HEK293 (cell line): ENCODE measurements at regions not wholly inside any gene's neighbourhood (a gene's known extent, or its start where the extent isn't known, plus 50 kb on each side); places are given as distances from the start of the nearest gene placed in this dataset.
"Not testable (repeated sequence)": the region's sequence is repeated elsewhere in the genome, so short reads cannot be mapped to it uniquely, and the experiment has no call there.

ENCODE experiments used
- CTCF ChIA-PET: fragments of 350-600 bp; formaldehyde crosslinking; extraction: SDS; loops from one replicate; lab custom pipeline; 2021; ENCODE audit warnings: antibody characterized with exemption; lab: Yijun Ruan, JAX
- POLR2A ChIA-PET: fragments of 300-600 bp; formaldehyde crosslinking; extraction: SDS; loops from one replicate; lab custom pipeline; 2020; ENCODE audit warnings: antibody characterized with exemption, inconsistent platforms; lab: Yijun Ruan, JAX
- H3K27ac ChIP-seq: fragments of 200-500 bp; sonication (Bioruptor generic); 2 replicates; pipeline ENCODE4 v1.5.1; 2014; ENCODE audit warnings: low read depth, low read length, control low read depth, inconsistent platforms; ENCODE audit errors: extremely low read depth
- H3K36me3 ChIP-seq, 2 experiments: fragments of 200-500 bp in 1 of 2; sonication (Bioruptor generic) in 1 of 2; 1 replicate in 1 of 2; 2 replicates in 1 of 2; pipeline ENCODE4 v1.5.1; 2014 to 2017; ENCODE audit warnings: inconsistent platforms in 2 of 2, low read length in 2 of 2; ENCODE audit not compliant: control insufficient read depth in 2 of 2, insufficient read depth in 1 of 2
- H3K4me1 ChIP-seq: fragments of 200-500 bp; sonication (Bioruptor generic); 2 replicates; pipeline ENCODE4 v1.5.1; 2014; ENCODE audit warnings: mild to moderate bottlenecking, low read length, inconsistent platforms; ENCODE audit not compliant: control insufficient read depth, insufficient read depth
- H3K4me3 ChIP-seq: 2 replicates; pipeline ENCODE4 v1.5.1; 2011; ENCODE audit warnings: low read depth, mild to moderate bottlenecking, control low read depth, low read length, moderate library complexity
- H3K9me3 ChIP-seq: fragments of 200-500 bp; sonication (Bioruptor generic); 2 replicates; pipeline ENCODE4 v1.5.1; 2014; ENCODE audit warnings: low read depth, low read length, inconsistent platforms; ENCODE audit not compliant: control insufficient read depth, insufficient read depth
- HOXA7 ChIP-seq: sonication (generic); formaldehyde crosslinking; IDR thresholded peaks from 2 replicates; pipeline ENCODE4 v1.8.1; 2022; ENCODE audit warnings: missing genetic modification reagents, borderline replicate concordance
- OVOL3 ChIP-seq: fragments of 450-650 bp; formaldehyde crosslinking; IDR thresholded peaks from 2 replicates; pipeline ENCODE4 v1.5.1; 2016; ENCODE audit warnings: missing biosample characterization, missing genetic modification characterization
- SALL2 ChIP-seq: fragments of 450-650 bp; formaldehyde crosslinking; IDR thresholded peaks from 2 replicates; pipeline ENCODE4 v1.5.0; 2017; ENCODE audit warnings: missing biosample characterization, mild to moderate bottlenecking, missing genetic modification characterization, borderline replicate concordance
- SP2 ChIP-seq: fragments of 450-650 bp; formaldehyde crosslinking; IDR thresholded peaks from 2 replicates; pipeline ENCODE4 v1.5.1; 2016; ENCODE audit warnings: missing biosample characterization, missing genetic modification characterization
- SP3 ChIP-seq: fragments of 450-650 bp; formaldehyde crosslinking; IDR thresholded peaks from 2 replicates; pipeline ENCODE4 v1.5.1; 2016; ENCODE audit warnings: missing biosample characterization, missing genetic modification characterization
- YY2 ChIP-seq: fragments of 450-650 bp; formaldehyde crosslinking; IDR thresholded peaks from 2 replicates; pipeline ENCODE4 v1.5.1; 2016; ENCODE audit warnings: missing biosample characterization, missing genetic modification characterization
- ZBTB17 ChIP-seq: fragments of 450-650 bp; formaldehyde crosslinking; IDR thresholded peaks from 2 replicates; pipeline ENCODE4 v1.5.1; 2016; ENCODE audit warnings: missing biosample characterization, missing genetic modification characterization
- ZBTB48 ChIP-seq: fragments of 450-650 bp; formaldehyde crosslinking; IDR thresholded peaks from 2 replicates; pipeline ENCODE4 v1.5.1; 2016; ENCODE audit warnings: missing biosample characterization, missing genetic modification characterization
- ZFHX2 ChIP-seq: fragments of 450-650 bp; formaldehyde crosslinking; conservative IDR thresholded peaks from 2 replicates; pipeline ENCODE4 v1.5.1; 2016; ENCODE audit warnings: missing biosample characterization, missing genetic modification characterization
- ZFP69B ChIP-seq: fragments of 450-650 bp; formaldehyde crosslinking; IDR thresholded peaks from 2 replicates; pipeline ENCODE4 v1.5.1; 2016; ENCODE audit warnings: missing biosample characterization, missing genetic modification characterization
- ZNF121 ChIP-seq: fragments of 450-650 bp; formaldehyde crosslinking; IDR thresholded peaks from 2 replicates; pipeline ENCODE4 v1.5.1; 2016; ENCODE audit warnings: missing biosample characterization, missing genetic modification characterization
- ZNF138 ChIP-seq: fragments of 450-650 bp; formaldehyde crosslinking; IDR thresholded peaks from 2 replicates; pipeline ENCODE4 v1.5.1; 2016; ENCODE audit warnings: missing biosample characterization, missing genetic modification characterization, borderline replicate concordance
- ZNF223 ChIP-seq: fragments of 450-650 bp; formaldehyde crosslinking; IDR thresholded peaks from 2 replicates; pipeline ENCODE4 v1.5.1; 2016; ENCODE audit warnings: missing biosample characterization, missing genetic modification characterization
- ZNF239 ChIP-seq: fragments of 450-650 bp; formaldehyde crosslinking; IDR thresholded peaks from 2 replicates; pipeline ENCODE4 v1.5.1; 2016; ENCODE audit warnings: missing biosample characterization, missing genetic modification characterization
- ZNF292 ChIP-seq: fragments of 450-650 bp; formaldehyde crosslinking; IDR thresholded peaks from 2 replicates; pipeline ENCODE4 v1.5.1; 2016; ENCODE audit warnings: low read depth, missing biosample characterization, missing genetic modification characterization, borderline replicate concordance
- ZNF510 ChIP-seq: fragments of 450-650 bp; formaldehyde crosslinking; IDR thresholded peaks from 2 replicates; pipeline ENCODE4 v1.5.1; 2018; ENCODE audit warnings: mild to moderate bottlenecking, missing genetic modification characterization, missing biosample characterization; ENCODE audit not compliant: insufficient replicate concordance
- ZNF555 ChIP-seq: fragments of 450-650 bp; formaldehyde crosslinking; conservative IDR thresholded peaks from 2 replicates; pipeline ENCODE4 v1.5.1; 2017; ENCODE audit warnings: missing biosample characterization, mild to moderate bottlenecking, missing genetic modification characterization, inconsistent platforms
- ZNF571 ChIP-seq: fragments of 450-650 bp; formaldehyde crosslinking; IDR thresholded peaks from 2 replicates; pipeline ENCODE4 v1.5.0; 2017; ENCODE audit warnings: missing biosample characterization, missing genetic modification characterization
- ZNF670 ChIP-seq: fragments of 450-650 bp; formaldehyde crosslinking; IDR thresholded peaks from 2 replicates; pipeline ENCODE4 v1.5.1; 2016; ENCODE audit warnings: missing biosample characterization, missing genetic modification characterization, low read depth
- ZNF747 ChIP-seq: fragments of 450-650 bp; formaldehyde crosslinking; IDR thresholded peaks from 2 replicates; pipeline ENCODE4 v1.5.1; 2016; ENCODE audit warnings: missing biosample characterization, missing genetic modification characterization
- TF ChIP-seq, protein P1 (sequence below): fragments of 450-650 bp; formaldehyde crosslinking; conservative IDR thresholded peaks from 2 replicates; pipeline ENCODE4 v1.5.1; 2016; ENCODE audit warnings: low read depth, missing biosample characterization, missing genetic modification characterization
- TF ChIP-seq, protein P2 (sequence below): fragments of 450-650 bp; formaldehyde crosslinking; IDR thresholded peaks from 2 replicates; pipeline ENCODE4 v1.5.1; 2017; ENCODE audit warnings: missing biosample characterization, missing genetic modification characterization
- TF ChIP-seq, protein P3 (sequence below): fragments of 450-650 bp; formaldehyde crosslinking; IDR thresholded peaks from 2 replicates; pipeline ENCODE4 v1.5.1; 2016; ENCODE audit warnings: missing biosample characterization, missing genetic modification characterization

DNA sequence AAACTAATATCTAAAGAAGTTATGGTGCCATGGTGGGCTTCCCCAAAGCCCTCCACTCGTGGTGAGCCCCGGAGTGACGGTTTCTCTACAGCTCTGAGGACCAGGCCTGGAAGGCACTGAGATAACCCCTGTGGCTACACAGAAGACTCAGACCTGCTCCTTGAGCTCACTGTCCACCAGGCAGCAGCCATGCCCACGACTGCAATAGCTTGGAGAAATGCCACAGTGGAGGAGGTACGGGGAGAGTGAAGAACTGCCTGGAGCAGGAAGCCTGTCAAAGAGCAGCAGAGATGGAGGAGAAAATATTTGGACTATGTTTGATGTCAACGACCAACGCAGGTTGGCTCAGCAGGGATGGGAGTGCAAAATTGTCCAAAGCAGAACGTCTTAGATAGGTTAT lies 300.1 kb upstream of the NPSR1 start:
- ChIA-PET POLR2A (no interaction called here), CTCF (interaction anchor here (0.8 kb wide), 1 partner anchor 37 kb away, joined by 3 read pairs; no protein-coding TSS in a partner anchor)
- no peaks in the 10 kb centered on the region for H3K36me3 ChIP-seq
- H3K4me3 ChIP-seq = no peak overlapping the region
- no peak overlapping the region for H3K27ac ChIP-seq
- peaks cover 6% of the 10 kb centered on the region; the same call in 1 of the 2 replicates for H3K4me1 ChIP-seq
- H3K9me3 ChIP-seq = no peaks in the 10 kb centered on the region
- TF ChIP-seq ZBTB17 (tag by site-specific recombination) (no peak), ZNF138 (tag by site-specific recombination) (no peak), ZNF223 (no peak), SP2 (tag by site-specific recombination) (no peak), ZNF510 (tag by site-specific recombination) (no peak), ZFHX2 (tag by site-specific recombination) (no peak), ZNF239 (no peak), ZNF747 (no peak), YY2 (tag by site-specific recombination) (no peak), OVOL3 (tag by site-specific recombination) (no peak), ZFP69B (tag by site-specific recombination) (no peak), ZNF121 (tag by site-specific recombination) (no peak), SALL2 (tag by site-specific recombination) (no peak)
- TF ChIP-seq, protein P1, sequence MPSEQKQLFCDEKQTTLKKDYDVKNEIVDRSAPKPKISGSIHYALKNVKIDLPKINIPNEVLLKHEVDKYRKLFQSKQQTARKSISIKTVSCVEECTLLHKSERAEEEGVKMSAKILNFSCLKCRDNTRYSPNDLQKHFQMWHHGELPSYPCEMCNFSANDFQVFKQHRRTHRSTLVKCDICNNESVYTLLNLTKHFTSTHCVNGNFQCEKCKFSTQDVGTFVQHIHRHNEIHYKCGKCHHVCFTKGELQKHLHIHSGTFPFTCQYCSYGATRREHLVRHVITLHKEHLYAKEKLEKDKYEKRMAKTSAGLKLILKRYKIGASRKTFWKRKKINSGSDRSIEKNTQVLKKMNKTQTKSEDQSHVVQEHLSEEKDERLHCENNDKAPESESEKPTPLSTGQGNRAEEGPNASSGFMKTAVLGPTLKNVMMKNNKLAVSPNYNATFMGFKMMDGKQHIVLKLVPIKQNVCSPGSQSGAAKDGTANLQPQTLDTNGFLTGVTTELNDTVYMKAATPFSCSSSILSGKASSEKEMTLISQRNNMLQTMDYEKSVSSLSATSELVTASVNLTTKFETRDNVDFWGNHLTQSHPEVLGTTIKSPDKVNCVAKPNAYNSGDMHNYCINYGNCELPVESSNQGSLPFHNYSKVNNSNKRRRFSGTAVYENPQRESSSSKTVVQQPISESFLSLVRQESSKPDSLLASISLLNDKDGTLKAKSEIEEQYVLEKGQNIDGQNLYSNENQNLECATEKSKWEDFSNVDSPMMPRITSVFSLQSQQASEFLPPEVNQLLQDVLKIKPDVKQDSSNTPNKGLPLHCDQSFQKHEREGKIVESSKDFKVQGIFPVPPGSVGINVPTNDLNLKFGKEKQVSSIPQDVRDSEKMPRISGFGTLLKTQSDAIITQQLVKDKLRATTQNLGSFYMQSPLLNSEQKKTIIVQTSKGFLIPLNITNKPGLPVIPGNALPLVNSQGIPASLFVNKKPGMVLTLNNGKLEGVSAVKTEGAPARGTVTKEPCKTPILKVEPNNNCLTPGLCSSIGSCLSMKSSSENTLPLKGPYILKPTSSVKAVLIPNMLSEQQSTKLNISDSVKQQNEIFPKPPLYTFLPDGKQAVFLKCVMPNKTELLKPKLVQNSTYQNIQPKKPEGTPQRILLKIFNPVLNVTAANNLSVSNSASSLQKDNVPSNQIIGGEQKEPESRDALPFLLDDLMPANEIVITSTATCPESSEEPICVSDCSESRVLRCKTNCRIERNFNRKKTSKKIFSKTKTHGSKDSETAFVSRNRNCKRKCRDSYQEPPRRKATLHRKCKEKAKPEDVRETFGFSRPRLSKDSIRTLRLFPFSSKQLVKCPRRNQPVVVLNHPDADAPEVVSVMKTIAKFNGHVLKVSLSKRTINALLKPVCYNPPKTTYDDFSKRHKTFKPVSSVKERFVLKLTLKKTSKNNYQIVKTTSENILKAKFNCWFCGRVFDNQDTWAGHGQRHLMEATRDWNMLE (tag by site-specific recombination) = no peak
- TF ChIP-seq, all 188 proteins: peak for 0

DNA sequence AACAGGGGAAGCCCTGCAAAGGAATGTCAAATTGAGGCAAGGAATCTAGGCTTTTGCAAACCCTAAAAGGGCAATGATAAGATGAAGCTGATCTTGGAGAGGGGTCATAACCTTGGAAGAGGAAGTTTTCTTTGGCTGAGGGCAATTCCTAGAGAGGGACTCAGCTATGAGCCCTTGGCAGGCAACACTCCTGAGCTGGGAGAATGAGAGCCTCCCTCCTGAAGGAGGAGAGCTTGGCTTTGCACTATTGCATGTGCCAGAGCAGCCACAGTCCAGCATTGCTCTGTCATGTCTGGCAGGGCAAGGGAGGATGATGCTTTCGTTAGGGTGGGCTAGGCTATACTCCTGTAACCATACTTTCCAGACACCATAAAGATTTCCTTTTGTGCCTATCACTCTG lies 299.4 kb upstream of the NPSR1 start:
- H3K4me1 ChIP-seq, H3K9me3 ChIP-seq, H3K27ac ChIP-seq, H3K36me3 ChIP-seq, H3K4me3 ChIP-seq, POLR2A ChIA-PET: not testable (repeated sequence)
- CTCF ChIA-PET = interaction anchor here (0.6 to 0.8 kb wide), 2 partner anchors 33 to 38 kb away, joined by 3 read pairs; no protein-coding TSS in a partner anchor

DNA sequence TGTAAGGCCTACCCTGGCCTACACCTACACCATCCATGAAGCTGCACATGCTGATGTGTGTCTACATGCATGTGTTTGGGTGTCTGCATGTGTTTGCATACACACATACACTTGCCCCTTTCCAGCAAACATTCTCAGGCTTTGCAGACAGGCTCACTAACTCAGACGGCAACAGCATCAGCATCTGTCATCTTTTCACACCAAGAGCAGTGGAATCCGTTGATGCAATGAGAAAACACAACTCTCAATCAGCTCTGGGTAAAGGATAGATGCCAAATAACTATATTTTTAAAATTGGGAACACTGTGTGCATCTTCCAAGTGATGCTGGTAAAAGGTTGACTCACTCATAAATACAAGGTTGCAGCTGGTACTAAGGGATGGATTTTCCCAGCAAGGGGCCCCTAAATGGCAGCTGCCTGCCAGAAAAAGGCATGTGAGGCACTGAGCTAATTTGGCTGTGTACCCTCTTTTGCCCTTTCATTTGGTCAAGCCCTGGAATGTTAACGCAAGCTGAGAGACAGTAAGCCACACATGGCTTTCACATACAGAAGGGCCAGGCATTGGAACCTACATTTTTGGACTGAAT lies 296.3 kb upstream of the NPSR1 start:
- no peaks in the 10 kb centered on the region for H3K36me3 ChIP-seq
- no peaks in the 10 kb centered on the region for H3K4me1 ChIP-seq
- H3K4me3 ChIP-seq = no peak overlapping the region
- ChIA-PET POLR2A (no interaction called here), CTCF (no interaction called here)
- H3K27ac ChIP-seq = no peak overlapping the region
- H3K9me3 ChIP-seq = no peaks in the 10 kb centered on the region
- TF ChIP-seq, protein P2, sequence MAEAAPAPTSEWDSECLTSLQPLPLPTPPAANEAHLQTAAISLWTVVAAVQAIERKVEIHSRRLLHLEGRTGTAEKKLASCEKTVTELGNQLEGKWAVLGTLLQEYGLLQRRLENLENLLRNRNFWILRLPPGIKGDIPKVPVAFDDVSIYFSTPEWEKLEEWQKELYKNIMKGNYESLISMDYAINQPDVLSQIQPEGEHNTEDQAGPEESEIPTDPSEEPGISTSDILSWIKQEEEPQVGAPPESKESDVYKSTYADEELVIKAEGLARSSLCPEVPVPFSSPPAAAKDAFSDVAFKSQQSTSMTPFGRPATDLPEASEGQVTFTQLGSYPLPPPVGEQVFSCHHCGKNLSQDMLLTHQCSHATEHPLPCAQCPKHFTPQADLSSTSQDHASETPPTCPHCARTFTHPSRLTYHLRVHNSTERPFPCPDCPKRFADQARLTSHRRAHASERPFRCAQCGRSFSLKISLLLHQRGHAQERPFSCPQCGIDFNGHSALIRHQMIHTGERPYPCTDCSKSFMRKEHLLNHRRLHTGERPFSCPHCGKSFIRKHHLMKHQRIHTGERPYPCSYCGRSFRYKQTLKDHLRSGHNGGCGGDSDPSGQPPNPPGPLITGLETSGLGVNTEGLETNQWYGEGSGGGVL (tag by site-specific recombination) = no peak
- TF ChIP-seq ZNF555 (tag by site-specific recombination) (no peak), HOXA7 (CRISPR knock-in tag) (no peak), SP3 (tag by site-specific recombination) (no peak), ZBTB48 (tag by site-specific recombination) (no peak), ZNF670 (tag by site-specific recombination) (no peak), ZNF571 (tag by site-specific recombination) (no peak), ZNF292 (no peak)
- TF ChIP-seq, protein P3, sequence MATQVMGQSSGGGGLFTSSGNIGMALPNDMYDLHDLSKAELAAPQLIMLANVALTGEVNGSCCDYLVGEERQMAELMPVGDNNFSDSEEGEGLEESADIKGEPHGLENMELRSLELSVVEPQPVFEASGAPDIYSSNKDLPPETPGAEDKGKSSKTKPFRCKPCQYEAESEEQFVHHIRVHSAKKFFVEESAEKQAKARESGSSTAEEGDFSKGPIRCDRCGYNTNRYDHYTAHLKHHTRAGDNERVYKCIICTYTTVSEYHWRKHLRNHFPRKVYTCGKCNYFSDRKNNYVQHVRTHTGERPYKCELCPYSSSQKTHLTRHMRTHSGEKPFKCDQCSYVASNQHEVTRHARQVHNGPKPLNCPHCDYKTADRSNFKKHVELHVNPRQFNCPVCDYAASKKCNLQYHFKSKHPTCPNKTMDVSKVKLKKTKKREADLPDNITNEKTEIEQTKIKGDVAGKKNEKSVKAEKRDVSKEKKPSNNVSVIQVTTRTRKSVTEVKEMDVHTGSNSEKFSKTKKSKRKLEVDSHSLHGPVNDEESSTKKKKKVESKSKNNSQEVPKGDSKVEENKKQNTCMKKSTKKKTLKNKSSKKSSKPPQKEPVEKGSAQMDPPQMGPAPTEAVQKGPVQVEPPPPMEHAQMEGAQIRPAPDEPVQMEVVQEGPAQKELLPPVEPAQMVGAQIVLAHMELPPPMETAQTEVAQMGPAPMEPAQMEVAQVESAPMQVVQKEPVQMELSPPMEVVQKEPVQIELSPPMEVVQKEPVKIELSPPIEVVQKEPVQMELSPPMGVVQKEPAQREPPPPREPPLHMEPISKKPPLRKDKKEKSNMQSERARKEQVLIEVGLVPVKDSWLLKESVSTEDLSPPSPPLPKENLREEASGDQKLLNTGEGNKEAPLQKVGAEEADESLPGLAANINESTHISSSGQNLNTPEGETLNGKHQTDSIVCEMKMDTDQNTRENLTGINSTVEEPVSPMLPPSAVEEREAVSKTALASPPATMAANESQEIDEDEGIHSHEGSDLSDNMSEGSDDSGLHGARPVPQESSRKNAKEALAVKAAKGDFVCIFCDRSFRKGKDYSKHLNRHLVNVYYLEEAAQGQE (tag by site-specific recombination) = no peak
